ENCODE measurements at regions not wholly inside any gene's neighbourhood (a gene's known extent, or its start where the extent isn't known, plus 50 kb on each side); places are given as distances from the start of the nearest gene placed in this dataset.

GRCh38 chr1:73803380-73803779, 394.6 kb downstream of the LRRIQ3 start:
- TF ChIP-seq POLR2AphosphoS5 (IDR thresholded peaks at IDR 0.05; ENCODE audit: borderline replicate concordance, low read depth, low read length): no peak
- TF ChIP-seq EZH2 (IDR thresholded peaks at IDR 0.05): no peak
